HEK293 (cell line): ENCODE measurements at regions not wholly inside any gene's neighbourhood (a gene's known extent, or its start where the extent isn't known, plus 50 kb on each side); places are given as distances from the start of the nearest gene placed in this dataset.

Experiments used
- PRDM1 ChIP-seq: fragments of 450-650 bp; formaldehyde crosslinking; IDR thresholded peaks from 2 replicates; pipeline ENCODE4; 2016; ENCODE audit warnings: missing biosample characterization, missing genetic modification characterization
- SALL2 ChIP-seq: fragments of 450-650 bp; formaldehyde crosslinking; IDR thresholded peaks from 2 replicates; pipeline ENCODE4 v1.5.0; 2017; ENCODE audit warnings: missing biosample characterization, mild to moderate bottlenecking, missing genetic modification characterization, borderline replicate concordance
- TCF7L2 ChIP-seq: IDR thresholded peaks from 2 replicates; pipeline ENCODE4 v1.6.1; 2011; ENCODE audit warnings: low read depth, mild to moderate bottlenecking, inconsistent platforms, low read length, moderate library complexity, borderline replicate concordance
- ZFP37 ChIP-seq: fragments of 450-650 bp; formaldehyde crosslinking; IDR thresholded peaks from 2 replicates; pipeline ENCODE4 v1.5.1; 2016; ENCODE audit warnings: missing biosample characterization, missing genetic modification characterization
- ZNF174 ChIP-seq: fragments of 450-650 bp; formaldehyde crosslinking; IDR thresholded peaks from 2 replicates; pipeline ENCODE4 v1.5.0; 2017; ENCODE audit warnings: missing biosample characterization, mild to moderate bottlenecking, missing genetic modification characterization
- ZNF23 ChIP-seq: fragments of 450-650 bp; formaldehyde crosslinking; IDR thresholded peaks from 2 replicates; pipeline ENCODE4 v1.5.1; 2016; ENCODE audit warnings: missing biosample characterization, missing genetic modification characterization, borderline replicate concordance
- ZNF544 ChIP-seq: fragments of 450-650 bp; formaldehyde crosslinking; IDR thresholded peaks from 2 replicates; pipeline ENCODE4 v1.5.0; 2017; ENCODE audit warnings: missing biosample characterization, missing genetic modification characterization
- ZNF629 ChIP-seq: fragments of 450-650 bp; formaldehyde crosslinking; IDR thresholded peaks from 2 replicates; pipeline ENCODE4 v1.5.1; 2017; ENCODE audit warnings: missing biosample characterization, missing genetic modification characterization
- TF ChIP-seq, protein P1 (sequence below): fragments of 450-650 bp; formaldehyde crosslinking; IDR thresholded peaks from 2 replicates; pipeline ENCODE4 v1.5.1; 2016; ENCODE audit warnings: missing biosample characterization, missing genetic modification characterization
- TF ChIP-seq, protein P2 (sequence below): fragments of 450-650 bp; formaldehyde crosslinking; IDR thresholded peaks from 2 replicates; pipeline ENCODE4 v1.5.1; 2016; ENCODE audit warnings: missing biosample characterization, missing genetic modification characterization, low read depth

DNA sequence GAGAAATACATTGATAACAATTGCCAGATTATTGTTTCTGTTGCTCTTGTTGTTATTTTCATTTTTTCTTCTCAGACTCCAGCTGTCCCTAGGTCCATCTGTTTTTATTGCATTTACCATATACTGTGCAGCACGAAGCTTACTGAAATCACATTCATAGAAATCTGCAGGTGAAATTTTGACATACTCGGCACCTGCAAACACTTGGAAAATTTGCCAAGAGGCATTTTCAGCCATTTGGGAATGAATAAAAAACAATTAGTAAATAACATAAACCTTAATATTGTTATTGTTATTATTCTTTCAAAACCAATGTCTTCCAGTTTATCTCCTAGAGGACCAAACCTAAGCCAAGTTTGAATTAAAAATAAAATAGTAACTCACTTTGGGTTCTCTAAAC, 2357.2 kb downstream of the LRRC4C start:
- no peak for TF ChIP-seq ZNF174 (tag by site-specific recombination)
- TF ChIP-seq, protein P1, sequence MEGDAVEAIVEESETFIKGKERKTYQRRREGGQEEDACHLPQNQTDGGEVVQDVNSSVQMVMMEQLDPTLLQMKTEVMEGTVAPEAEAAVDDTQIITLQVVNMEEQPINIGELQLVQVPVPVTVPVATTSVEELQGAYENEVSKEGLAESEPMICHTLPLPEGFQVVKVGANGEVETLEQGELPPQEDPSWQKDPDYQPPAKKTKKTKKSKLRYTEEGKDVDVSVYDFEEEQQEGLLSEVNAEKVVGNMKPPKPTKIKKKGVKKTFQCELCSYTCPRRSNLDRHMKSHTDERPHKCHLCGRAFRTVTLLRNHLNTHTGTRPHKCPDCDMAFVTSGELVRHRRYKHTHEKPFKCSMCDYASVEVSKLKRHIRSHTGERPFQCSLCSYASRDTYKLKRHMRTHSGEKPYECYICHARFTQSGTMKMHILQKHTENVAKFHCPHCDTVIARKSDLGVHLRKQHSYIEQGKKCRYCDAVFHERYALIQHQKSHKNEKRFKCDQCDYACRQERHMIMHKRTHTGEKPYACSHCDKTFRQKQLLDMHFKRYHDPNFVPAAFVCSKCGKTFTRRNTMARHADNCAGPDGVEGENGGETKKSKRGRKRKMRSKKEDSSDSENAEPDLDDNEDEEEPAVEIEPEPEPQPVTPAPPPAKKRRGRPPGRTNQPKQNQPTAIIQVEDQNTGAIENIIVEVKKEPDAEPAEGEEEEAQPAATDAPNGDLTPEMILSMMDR = no peak
- no peak for TF ChIP-seq ZNF544 (tag by site-specific recombination)
- no peak for TF ChIP-seq ZNF629 (tag by site-specific recombination)
- TF ChIP-seq TCF7L2 = no peak
- TF ChIP-seq PRDM1 = no peak
- no peak for TF ChIP-seq ZFP37
- TF ChIP-seq, protein P2, sequence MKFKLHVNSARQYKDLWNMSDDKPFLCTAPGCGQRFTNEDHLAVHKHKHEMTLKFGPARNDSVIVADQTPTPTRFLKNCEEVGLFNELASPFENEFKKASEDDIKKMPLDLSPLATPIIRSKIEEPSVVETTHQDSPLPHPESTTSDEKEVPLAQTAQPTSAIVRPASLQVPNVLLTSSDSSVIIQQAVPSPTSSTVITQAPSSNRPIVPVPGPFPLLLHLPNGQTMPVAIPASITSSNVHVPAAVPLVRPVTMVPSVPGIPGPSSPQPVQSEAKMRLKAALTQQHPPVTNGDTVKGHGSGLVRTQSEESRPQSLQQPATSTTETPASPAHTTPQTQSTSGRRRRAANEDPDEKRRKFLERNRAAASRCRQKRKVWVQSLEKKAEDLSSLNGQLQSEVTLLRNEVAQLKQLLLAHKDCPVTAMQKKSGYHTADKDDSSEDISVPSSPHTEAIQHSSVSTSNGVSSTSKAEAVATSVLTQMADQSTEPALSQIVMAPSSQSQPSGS (tag by site-specific recombination) = no peak
- no peak for TF ChIP-seq ZNF23 (tag by site-specific recombination)
- TF ChIP-seq SALL2 (tag by site-specific recombination) = no peak
